ENCODE measurements at regions not wholly inside any gene's neighbourhood (a gene's known extent, or its start where the extent isn't known, plus 50 kb on each side); places are given as distances from the start of the nearest gene placed in this dataset.

DNA sequence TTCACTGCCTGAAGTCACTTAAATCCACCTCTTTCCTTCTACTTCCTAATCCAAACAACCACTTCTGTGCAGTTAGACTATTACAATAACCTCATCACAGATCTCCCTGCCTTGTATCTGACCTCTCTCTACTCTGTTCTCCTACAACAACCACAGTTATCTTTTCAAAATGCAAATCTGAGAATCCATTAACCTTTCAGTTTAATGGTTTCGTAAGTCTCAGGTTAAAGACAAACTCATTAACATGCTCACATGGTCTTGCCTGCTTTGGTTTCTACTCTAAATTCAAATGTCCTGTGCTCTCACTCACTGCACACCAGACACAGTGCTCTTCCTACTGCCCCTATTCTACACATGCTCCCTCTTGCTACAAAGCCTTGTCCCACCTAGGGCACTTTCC, 406.5 kb upstream of the THBS1 start:
- TF ChIP-seq, protein P1, sequence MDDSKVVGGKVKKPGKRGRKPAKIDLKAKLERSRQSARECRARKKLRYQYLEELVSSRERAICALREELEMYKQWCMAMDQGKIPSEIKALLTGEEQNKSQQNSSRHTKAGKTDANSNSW (CRISPR knock-in tag; IDR thresholded peaks at IDR 0.05; ENCODE audit: borderline replicate concordance), result no peak
- no peak for TF ChIP-seq IRF2 (CRISPR knock-in tag; IDR thresholded peaks at IDR 0.05)
- no peak for TF ChIP-seq REPIN1 (CRISPR knock-in tag; IDR thresholded peaks at IDR 0.05; ENCODE audit: borderline replicate concordance, low read depth)
- no peak for TF ChIP-seq ZBTB7A (CRISPR knock-in tag; IDR thresholded peaks at IDR 0.05)
- TF ChIP-seq POLR2A (IDR thresholded peaks at IDR 0.05; ENCODE audit: insufficient read depth in 1 of 2, low read depth in 2 of 2, low read length in 2 of 2), result no peak
- TF ChIP-seq ZNF558 (CRISPR knock-in tag; IDR thresholded peaks at IDR 0.05; ENCODE audit: borderline replicate concordance), result no peak
- TF ChIP-seq GLI4 (CRISPR knock-in tag; IDR thresholded peaks at IDR 0.05; ENCODE audit: borderline replicate concordance), result no peak
